ENCODE measurements at regions not wholly inside any gene's neighbourhood (a gene's known extent, or its start where the extent isn't known, plus 50 kb on each side); places are given as distances from the start of the nearest gene placed in this dataset.

- DNase-seq, result no peak
These were observed 439.2 kb downstream of the SETBP1 start for GRCh38 chr18:45119876-45120275.

DNA sequence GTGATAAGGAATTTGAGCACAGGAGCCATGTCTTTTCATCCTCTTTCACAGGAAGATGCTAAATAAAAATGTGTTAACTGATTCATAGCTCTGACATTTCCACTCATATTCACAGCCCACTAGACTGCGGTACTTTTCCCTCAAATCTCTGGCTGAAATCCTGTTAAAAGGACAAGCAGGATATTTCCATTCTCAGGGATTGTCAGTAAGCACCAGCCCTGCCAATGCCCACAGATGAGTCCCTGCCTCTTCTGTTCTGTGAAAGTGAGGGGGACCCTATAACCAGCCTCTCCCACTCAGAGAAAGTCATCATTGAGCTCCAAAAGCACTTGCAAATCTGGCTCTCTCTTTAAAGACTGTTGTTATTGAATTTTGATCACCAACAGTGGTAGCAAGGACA is 440.5 kb downstream of the SETBP1 start:
- no peak for DNase-seq

- no peak for DNase-seq
These were observed 441.8 kb downstream of the SETBP1 start for GRCh38 chr18:45122506-45122905.

DNA sequence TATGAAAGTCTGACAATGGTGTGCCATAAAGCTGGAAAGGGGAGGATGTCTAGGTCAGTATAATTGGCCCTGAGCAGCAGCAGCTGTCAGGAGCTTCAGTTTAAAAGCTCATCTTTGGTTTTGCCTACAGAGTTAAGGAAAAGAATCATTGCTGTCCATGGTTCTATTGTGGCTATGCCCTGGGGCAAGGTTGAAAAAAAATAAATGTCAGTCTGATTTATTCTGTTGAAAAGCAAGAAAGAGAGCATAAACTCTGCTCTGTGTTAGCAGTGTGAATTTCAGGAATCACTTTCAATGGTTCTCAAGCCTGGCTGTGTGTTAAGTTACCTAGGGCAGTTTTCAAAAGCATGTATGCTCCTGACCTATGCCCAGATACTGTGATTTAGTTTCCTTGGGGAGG is 446.7 kb downstream of the SETBP1 start:
- no peak for DNase-seq

- no peak for DNase-seq
These were observed 452.6 kb downstream of the SETBP1 start for GRCh38 chr18:45133276-45133675.

DNA sequence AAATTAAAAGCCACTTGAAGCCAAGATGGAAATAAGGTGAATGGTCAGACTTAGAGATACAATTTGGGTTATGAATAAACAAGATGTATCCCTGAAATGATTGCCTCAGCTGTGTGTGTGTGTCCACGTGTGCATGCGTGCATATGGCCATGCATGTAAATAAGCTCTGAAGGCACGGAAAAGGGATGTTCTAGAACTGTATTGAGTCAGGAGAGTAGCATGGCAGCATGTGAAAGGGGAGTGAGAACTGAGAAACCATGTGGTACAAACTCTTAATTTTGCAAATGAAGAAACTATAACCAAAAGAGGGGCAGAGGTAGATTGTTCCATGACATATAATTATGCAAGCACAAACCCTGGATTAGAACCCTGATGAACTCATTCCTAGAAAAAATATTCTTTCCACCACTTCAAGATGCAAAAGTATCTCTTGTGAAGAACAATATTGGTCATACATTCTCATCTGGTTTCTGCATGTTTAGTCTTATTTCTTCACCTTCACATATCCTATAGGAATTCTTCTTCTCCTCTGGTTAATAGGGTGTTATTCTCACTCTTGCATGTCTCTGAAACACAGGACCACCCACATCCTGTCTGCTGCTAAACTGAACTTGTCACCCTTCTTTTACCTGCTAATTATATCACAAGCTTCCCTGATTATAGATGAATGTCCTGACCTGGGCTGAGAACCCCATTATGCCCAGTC is 455.8 kb downstream of the SETBP1 start:
- DNase-seq, result no peak

- DNase-seq, result no peak
These were observed 456.4 kb downstream of the SETBP1 start for GRCh38 chr18:45137087-45137419.

DNA sequence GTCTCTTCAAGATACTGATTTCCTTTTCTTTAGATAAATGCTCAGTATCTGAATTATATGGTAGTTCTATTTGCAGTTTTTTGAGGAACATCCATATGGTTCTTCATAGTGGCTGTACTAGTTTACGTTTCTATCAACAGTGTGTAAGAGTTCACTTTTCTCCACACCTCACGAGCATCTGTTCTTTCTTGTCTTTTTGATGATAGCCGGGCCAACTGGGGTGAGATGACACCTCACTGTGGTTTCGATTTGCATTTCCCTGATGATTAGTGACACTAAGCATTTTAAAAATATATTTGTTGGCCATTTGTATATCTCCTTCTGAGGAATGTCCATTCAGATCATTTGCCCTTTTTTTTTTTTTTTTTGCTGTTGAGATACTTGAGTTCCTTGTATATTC is 458.8 kb downstream of the SETBP1 start:
- no peak for DNase-seq

- no peak for DNase-seq
These were observed 462.2 kb downstream of the SETBP1 start for GRCh38 chr18:45142868-45143267.

DNA sequence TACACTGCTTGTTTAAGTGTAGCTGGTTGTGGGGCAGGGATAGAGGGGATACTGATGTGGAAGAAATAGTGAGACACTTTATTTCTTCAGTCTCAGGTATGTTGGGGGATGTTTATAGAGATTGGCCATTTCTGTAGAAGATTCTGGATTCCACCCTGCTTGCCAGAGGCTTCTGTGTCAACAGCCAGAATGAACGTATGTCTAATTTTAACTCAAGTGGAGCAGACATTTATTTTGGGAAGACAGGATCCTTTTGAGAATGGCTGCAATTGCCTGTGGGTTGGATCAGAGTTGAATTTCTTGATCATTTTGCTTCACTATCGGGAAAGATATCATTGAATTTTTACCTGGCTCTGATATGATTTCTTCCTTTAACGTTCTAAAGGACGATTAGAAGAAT is 465.6 kb upstream of the SLC14A2 start:
- DNase-seq, result no peak

GRCh38 chr18:45151645-45152044 is 463.6 kb upstream of the SLC14A2 start:
- DNase-seq, result no peak

- no peak for DNase-seq
These were observed 459.8 kb upstream of the SLC14A2 start for GRCh38 chr18:45155526-45155925.

GRCh38 chr18:45156946-45157345 is 458.3 kb upstream of the SLC14A2 start:
- DNase-seq, result no peak

GRCh38 chr18:45157576-45157975 is 457.7 kb upstream of the SLC14A2 start:
- no peak for DNase-seq

- DNase-seq, result peak; percentile 13
These were observed 453.4 kb upstream of the SLC14A2 start for GRCh38 chr18:45161850-45162249.

DNA sequence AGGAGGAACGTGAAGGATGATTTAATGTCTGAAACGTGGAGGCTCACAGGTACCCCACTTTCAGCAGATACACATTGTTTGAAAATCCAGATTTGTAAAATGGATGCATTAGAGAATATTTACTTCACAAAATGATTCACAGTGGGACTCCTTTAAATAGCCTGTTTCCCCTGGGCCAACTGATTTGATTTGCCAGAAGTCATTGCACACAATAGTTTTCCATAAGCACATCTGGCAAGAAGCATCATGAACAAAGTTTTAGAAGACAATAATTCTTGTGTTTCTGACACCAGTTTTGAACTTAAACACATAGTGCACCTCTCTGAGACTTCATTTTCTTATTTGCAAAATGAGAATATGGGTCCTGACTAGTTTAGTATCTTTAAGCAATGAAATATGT is 451.4 kb upstream of the SLC14A2 start:
- no peak for DNase-seq

DNA sequence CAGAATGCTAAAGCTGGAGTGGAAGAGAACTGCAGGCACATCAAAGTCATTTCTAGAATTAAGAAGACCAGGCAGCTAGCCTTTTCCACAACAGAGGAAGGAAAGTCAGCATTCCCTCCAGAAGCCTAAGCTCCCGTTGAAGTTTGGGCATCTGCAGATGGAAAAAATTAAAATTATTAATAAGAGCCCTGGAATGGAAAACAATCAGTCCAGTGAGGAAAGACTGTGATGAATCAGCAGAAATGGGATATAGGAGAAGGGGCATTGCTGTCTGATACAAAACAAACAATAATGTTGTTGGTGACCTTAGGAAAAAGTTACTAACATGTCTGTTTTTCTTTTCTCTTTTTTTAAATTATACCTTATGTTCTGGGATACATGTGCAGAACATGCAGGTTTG is 450.7 kb upstream of the SLC14A2 start:
- DNase-seq, result no peak

DNA sequence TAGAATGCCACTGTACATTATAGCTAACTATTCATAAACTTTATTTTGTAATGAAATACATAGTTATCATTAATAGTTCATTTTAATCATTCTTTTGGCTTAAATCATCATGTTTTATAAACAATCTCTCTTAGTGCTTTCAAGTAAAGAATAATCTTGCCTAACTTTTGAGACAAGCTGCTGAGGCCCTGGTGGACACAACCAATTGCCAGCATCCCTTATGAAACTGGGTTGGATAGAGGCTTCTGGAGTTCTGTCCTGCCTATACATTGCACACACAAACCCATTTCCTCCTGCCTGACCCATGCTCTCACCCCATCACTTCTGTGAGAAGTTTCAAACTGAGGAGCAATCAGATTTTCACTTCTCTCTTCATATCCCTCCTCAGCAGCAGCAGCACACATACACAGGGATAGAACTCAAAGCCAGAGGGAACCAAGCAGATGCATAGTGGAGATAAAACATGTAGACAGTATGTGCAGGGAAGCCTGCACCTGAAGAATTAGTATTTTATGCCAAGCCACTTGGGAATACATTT is 450.0 kb upstream of the SLC14A2 start:
- DNase-seq, result peak; percentile 50

GRCh38 chr18:45165871-45166270 is 449.4 kb upstream of the SLC14A2 start:
- no peak for DNase-seq

DNA sequence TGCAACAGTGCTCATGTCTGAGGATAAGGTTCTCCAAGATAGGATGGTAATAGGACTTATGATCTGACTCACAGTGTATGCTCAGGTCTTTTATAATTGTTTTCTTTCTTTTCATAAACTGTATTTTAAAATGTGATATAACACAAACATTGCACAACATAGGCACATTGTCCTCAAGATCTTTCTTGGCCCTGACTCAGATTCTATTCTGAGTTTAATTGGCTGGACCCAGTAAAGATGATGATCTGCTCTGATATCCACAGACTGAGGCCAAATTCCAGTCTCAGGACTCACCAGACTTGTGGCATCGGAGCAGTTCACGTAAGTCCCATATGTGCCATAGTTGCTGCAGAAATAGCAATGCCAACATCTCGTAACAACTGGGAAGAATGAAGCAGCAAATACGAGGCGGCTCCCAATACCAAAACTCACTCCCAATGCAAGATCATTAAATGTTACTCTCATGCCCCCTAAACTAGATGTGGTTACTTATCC is 448.9 kb upstream of the SLC14A2 start:
- DNase-seq, result no peak

- no peak for DNase-seq
These were observed 448.3 kb upstream of the SLC14A2 start for GRCh38 chr18:45166836-45167551.

- DNase-seq, result no peak
These were observed 447.5 kb upstream of the SLC14A2 start for GRCh38 chr18:45167631-45168280.

DNA sequence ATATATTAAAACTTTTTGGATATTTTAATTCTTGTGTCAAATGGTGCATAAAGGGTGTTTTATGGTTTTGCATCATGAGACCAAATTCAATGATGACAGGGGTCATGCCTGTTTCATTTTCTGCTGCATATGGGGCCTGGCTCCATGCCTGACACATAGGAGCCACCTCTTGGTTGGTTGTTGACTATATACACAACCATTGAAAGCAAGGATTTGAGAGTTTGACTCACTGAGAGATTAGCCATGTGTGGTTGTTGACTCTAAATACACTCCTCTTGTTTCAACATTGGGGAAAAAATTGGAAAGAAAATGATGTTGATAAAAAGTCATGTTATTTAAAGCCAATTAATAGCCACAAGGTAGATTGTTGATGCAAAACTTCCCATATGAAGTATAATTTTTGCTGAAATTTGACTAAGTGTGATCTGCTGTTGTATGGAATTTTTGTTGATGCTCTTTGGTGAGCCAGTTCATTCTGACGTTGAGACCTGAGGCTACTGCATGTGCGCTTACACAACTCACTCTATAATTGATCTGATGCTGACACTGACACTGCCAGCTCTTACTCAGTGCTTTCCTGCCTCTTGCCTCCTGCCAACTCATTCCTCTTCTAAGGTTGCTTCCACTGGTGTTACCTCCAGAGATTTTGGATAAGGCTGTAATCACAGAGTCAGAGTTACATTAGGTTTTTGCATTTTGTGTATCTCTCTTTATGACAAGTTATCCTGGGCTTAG is 446.2 kb upstream of the SLC14A2 start:
- DNase-seq, result no peak

Data from inflammatory macrophage treated with lipopolysaccharide for 4 hours (primary cell).